HepG2 (cell line): ENCODE measurements at regions not wholly inside any gene's neighbourhood (a gene's known extent, or its start where the extent isn't known, plus 50 kb on each side); places are given as distances from the start of the nearest gene placed in this dataset.

Source experiments
- ATAC-seq: fragments of 200-7000 bp; cut with Tn5 transposase; 3 replicates; pipeline ENCODE4 v1.9.1; 2020; ENCODE audit warnings: mild to moderate bottlenecking, moderate library complexity
- BruUV-seq: library from RNA; stranded (reverse); fragments of 400-500 nt; replicated peaks from 2 replicates; lab custom pipeline; 2021; lab: Mats Ljungman, UMichigan
- CTCF ChIA-PET: fragments of 300-600 bp; formaldehyde crosslinking; extraction: SDS; loops from one replicate; lab custom pipeline; 2021; ENCODE audit warnings: low total read pairs, inconsistent platforms, low intra/inter-chr PET ratio; lab: Yijun Ruan, JAX
- POLR2A ChIA-PET: fragments of 350-600 bp; sonication (Branson Sonifier 250); formaldehyde crosslinking; loops from one replicate; lab custom pipeline; 2020; ENCODE audit warnings: antibody characterized with exemption, inconsistent platforms; lab: Yijun Ruan, JAX
- DNase-seq: peaks from one replicate; pipeline ENCODE4 v3.0.0-alpha.2; 2015; ENCODE audit warnings: low spot score
- FAIRE-seq: peaks from 3 replicates; lab custom pipeline; 2011; peaks lifted over from hg19 to GRCh38; lab: Jason Lieb, UNC
- H2AFZ ChIP-seq: one replicate; pipeline ENCODE4 v1.6.1; 2011; ENCODE audit warnings: low read length, inconsistent platforms
- H3K27ac ChIP-seq: fragments of 300-600 bp; 3 replicates; pipeline ENCODE4 v1.8.0; 2011; ENCODE audit warnings: mixed run types, mild to moderate bottlenecking, mixed read lengths, low read length, inconsistent platforms; ENCODE audit not compliant: insufficient read depth; ENCODE audit errors: extremely low read length
- H3K27me3 ChIP-seq, 2 experiments: fragments of 200-600 bp in 1 of 2; 2 replicates in 1 of 2; 3 replicates in 1 of 2; pipeline versions ENCODE4 v1.6.0 to v1.8.0; 2011; ENCODE audit warnings: low read length in 2 of 2, mild to moderate bottlenecking in 2 of 2, moderate library complexity in 2 of 2, inconsistent platforms in 1 of 2; ENCODE audit not compliant: insufficient read depth in 2 of 2, control insufficient read depth in 1 of 2
- H3K36me3 ChIP-seq, 2 experiments: fragments of 200-600 bp in 1 of 2; replicated peaks in 1 of 2; 2 replicates in 1 of 2; 3 replicates in 1 of 2; pipeline versions ENCODE4 v1.5.1 to v1.8.0; 2011; ENCODE audit warnings: low read length in 2 of 2, inconsistent platforms in 1 of 2; ENCODE audit not compliant: insufficient read depth in 2 of 2, control insufficient read depth in 1 of 2
- H3K4me1 ChIP-seq: 2 replicates; pipeline ENCODE4 v1.5.1; 2012; ENCODE audit warnings: low read length, inconsistent platforms; ENCODE audit not compliant: insufficient read depth
- H3K4me2 ChIP-seq: 2 replicates; pipeline ENCODE4 v1.6.0; 2011; ENCODE audit warnings: low read depth, low read length, inconsistent platforms
- H3K4me3 ChIP-seq, 3 experiments: fragments of 200-600 bp in 1 of 3; sonication (generic), shearing (Covaris generic) in 1 of 3; replicated peaks in 1 of 3; 2 replicates each; pipeline ENCODE4 v1.5.1; 2011 to 2016; ENCODE audit warnings: low read length in 3 of 3, inconsistent platforms in 2 of 3, low read depth in 2 of 3, mild to moderate bottlenecking in 2 of 3, control low read depth in 1 of 3, mixed read lengths in 1 of 3; ENCODE audit not compliant: insufficient read depth in 1 of 3
- H3K79me2 ChIP-seq: one replicate; pipeline ENCODE4 v1.6.1; 2011; ENCODE audit warnings: low read length, inconsistent platforms; ENCODE audit not compliant: insufficient read depth
- H3K9ac ChIP-seq: 2 replicates; pipeline ENCODE4 v1.6.0; 2011; ENCODE audit warnings: mild to moderate bottlenecking, low read depth, low read length, inconsistent platforms; ENCODE audit not compliant: insufficient read depth
- H3K9me3 ChIP-seq: 2 replicates; pipeline ENCODE4 v1.5.1; 2012; ENCODE audit warnings: mild to moderate bottlenecking, low read length
- H4K20me1 ChIP-seq: 2 replicates; pipeline ENCODE4 v1.6.0; 2011; ENCODE audit warnings: inconsistent platforms, mild to moderate bottlenecking, low read length, moderate library complexity; ENCODE audit not compliant: insufficient read depth
- CREM ChIP-seq, 2 experiments: sonication (generic) in 1 of 2; formaldehyde crosslinking in 1 of 2; IDR thresholded peaks; 2 replicates each; pipeline versions ENCODE4 v1.4.0 to v1.6.1; 2016 to 2020; ENCODE audit warnings: antibody characterized with exemption in 1 of 2, mild to moderate bottlenecking in 1 of 2, missing genetic modification reagents in 1 of 2
- HNF4A ChIP-seq: sonication (generic); formaldehyde crosslinking; IDR thresholded peaks from 2 replicates; pipeline ENCODE4 v1.4.0; 2020; ENCODE audit warnings: missing genetic modification reagents
- HOXD1 ChIP-seq: sonication (generic); formaldehyde crosslinking; IDR thresholded peaks from 2 replicates; pipeline ENCODE4 v1.5.0; 2020; ENCODE audit warnings: missing genetic modification reagents
- IRF2 ChIP-seq: IDR thresholded peaks from 2 replicates; pipeline ENCODE4 v1.6.1; 2018; ENCODE audit warnings: missing genetic modification reagents, missing compliant biosample characterization
- MAFG ChIP-seq: sonication (generic); formaldehyde crosslinking; IDR thresholded peaks from 2 replicates; pipeline ENCODE4 v1.5.1; 2020; ENCODE audit warnings: mild to moderate bottlenecking, missing genetic modification reagents
- POLR2G ChIP-seq: fragments of 200-400 bp; formaldehyde crosslinking; IDR thresholded peaks from 2 replicates; pipeline ENCODE4 v1.6.1; 2018; ENCODE audit warnings: mild to moderate bottlenecking, low read depth, low read length, moderate library complexity
- PPARG ChIP-seq: conservative IDR thresholded peaks from 2 replicates; pipeline ENCODE4 v1.6.1; 2016; ENCODE audit warnings: missing biosample characterization, missing genetic modification reagents
- SKI ChIP-seq: fragments of 450-650 bp; IDR thresholded peaks from one replicate; pipeline ENCODE4 v1.6.1; 2018; ENCODE audit warnings: mild to moderate bottlenecking; ENCODE audit not compliant: partially characterized antibody
- ZBTB1 ChIP-seq: sonication (generic); formaldehyde crosslinking; IDR thresholded peaks from 2 replicates; pipeline ENCODE4 v1.4.0; 2020; ENCODE audit warnings: missing genetic modification reagents, borderline replicate concordance
- ZNF138 ChIP-seq: sonication (generic); formaldehyde crosslinking; IDR thresholded peaks from 2 replicates; pipeline ENCODE4 v1.5.0; 2020; ENCODE audit warnings: mild to moderate bottlenecking, low read depth, missing genetic modification reagents
- ZNF296 ChIP-seq: sonication (generic); formaldehyde crosslinking; conservative IDR thresholded peaks from 2 replicates; pipeline ENCODE4 v1.5.0; 2020; ENCODE audit warnings: mild to moderate bottlenecking, missing genetic modification reagents
- ZNF570 ChIP-seq: sonication (generic); formaldehyde crosslinking; IDR thresholded peaks from 2 replicates; pipeline ENCODE4 v1.4.0; 2020; ENCODE audit warnings: mild to moderate bottlenecking, missing genetic modification reagents, borderline replicate concordance
- WGBS: methylation state at CpG from one replicate; pipeline ENCODE4 v1.1.6; 2017; ENCODE audit warnings: low lambda C conversion rate; 5-methylcytosine and 5-hydroxymethylcytosine counted together
- in situ Hi-C: cut with HindIII; loops from 2 replicates; pipeline ENCODE4 v1.10.0; 2017; ENCODE audit warnings: low pct_unique_long_range_greater_than_20kb; ENCODE audit not compliant: extremely low pct_ligation_motif_present
- intact Hi-C: fragments of 100-400 bp; cut with micrococcal nuclease; formaldehyde crosslinking; loops from one replicate; pipeline ENCODE4 v1.10.0; 2022; ENCODE audit not compliant: unreplicated experiment
- TF ChIP-seq, protein P1 (sequence below): sonication (generic); formaldehyde crosslinking; IDR thresholded peaks from 2 replicates; pipeline ENCODE4 v1.4.0; 2020; ENCODE audit warnings: missing genetic modification reagents
- TF ChIP-seq, protein P2 (sequence below): sonication (generic); formaldehyde crosslinking; IDR thresholded peaks from 2 replicates; pipeline ENCODE4 v1.4.0; 2020; ENCODE audit warnings: missing genetic modification reagents
- TF ChIP-seq, protein P3 (sequence below): sonication (generic); formaldehyde crosslinking; IDR thresholded peaks from 2 replicates; pipeline ENCODE4 v1.4.0; 2020; ENCODE audit warnings: mild to moderate bottlenecking, missing genetic modification reagents, borderline replicate concordance
- TF ChIP-seq, protein P4 (sequence below): IDR thresholded peaks from 2 replicates; pipeline ENCODE4 v1.6.1; 2018; ENCODE audit warnings: missing genetic modification reagents, mild to moderate bottlenecking, missing compliant biosample characterization

DNA sequence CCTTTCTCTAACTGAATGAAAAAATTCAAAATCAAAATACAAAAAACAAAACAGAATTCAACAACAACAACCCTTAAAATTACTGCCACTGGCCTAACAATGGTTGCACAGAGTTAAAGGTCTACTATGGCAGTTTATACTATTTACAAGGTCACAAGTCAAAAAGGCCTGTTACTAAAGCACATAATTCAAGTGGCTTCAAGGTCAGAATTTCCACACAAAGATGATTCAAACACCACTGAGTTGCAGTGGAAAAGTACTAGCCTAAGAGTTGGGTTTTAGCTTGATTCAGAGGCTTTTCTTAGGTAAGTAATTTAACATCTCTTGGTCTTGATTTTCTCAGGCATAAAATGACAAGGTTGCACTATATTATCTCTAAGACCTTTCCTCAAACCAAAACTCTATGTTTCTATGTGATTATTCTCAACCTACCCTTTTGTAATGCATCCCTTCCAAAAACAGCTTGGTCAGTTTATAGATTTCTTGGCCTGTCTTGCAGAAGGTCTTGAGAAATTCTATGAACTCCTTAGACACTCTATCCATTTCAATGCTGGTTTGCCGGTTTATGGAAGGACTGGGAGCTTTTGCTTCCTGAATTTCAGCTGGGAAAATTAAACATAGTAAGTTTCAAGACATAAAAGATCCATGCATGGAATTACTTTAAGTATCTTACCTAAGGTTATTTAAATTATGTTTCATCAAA, 189.8 kb upstream of the KCTD7 start (continued):
- peak; percentile 63; the same call in 1 of the 2 replicates for TF ChIP-seq PPARG (CRISPR knock-in tag)
- TF ChIP-seq HNF4A (CRISPR knock-in tag), result peak; percentile 54
- TF ChIP-seq, protein P1, sequence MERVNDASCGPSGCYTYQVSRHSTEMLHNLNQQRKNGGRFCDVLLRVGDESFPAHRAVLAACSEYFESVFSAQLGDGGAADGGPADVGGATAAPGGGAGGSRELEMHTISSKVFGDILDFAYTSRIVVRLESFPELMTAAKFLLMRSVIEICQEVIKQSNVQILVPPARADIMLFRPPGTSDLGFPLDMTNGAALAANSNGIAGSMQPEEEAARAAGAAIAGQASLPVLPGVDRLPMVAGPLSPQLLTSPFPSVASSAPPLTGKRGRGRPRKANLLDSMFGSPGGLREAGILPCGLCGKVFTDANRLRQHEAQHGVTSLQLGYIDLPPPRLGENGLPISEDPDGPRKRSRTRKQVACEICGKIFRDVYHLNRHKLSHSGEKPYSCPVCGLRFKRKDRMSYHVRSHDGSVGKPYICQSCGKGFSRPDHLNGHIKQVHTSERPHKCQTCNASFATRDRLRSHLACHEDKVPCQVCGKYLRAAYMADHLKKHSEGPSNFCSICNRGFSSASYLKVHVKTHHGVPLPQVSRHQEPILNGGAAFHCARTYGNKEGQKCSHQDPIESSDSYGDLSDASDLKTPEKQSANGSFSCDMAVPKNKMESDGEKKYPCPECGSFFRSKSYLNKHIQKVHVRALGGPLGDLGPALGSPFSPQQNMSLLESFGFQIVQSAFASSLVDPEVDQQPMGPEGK (CRISPR knock-in tag), result 0 out of 2 replicates have a peak, but pooled peaks have one; percentile 22

DNA sequence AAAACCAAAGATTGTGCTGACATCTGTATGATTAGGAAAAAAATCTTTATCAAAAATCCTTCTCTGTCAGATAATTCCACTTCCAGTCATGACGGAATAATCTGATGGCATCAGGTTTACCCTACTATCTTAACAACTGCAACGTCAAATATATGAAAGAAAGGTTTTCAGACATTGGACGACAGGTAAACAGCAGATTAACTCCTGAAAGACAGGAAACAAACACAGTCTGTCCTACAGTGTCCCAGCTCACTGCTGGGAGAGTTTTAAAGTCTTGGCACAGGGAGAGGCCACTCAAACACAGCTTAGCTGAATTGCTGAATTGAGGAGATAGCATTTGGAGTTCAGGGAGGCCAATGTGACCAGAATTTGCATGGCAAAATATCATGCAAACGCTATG, 186.3 kb upstream of the KCTD7 start:
- Histone ChIP-seq H3K27me3 (no peaks in the 10 kb centered on the region), H3K9ac (0 out of 2 replicates have a peak overlapping the region, but pooled peaks have one; percentile 46), H3K79me2 (no peaks in the 10 kb centered on the region), H3K36me3 (no peaks in the 10 kb centered on the region), H4K20me1 (no peaks in the 10 kb centered on the region), H3K27ac (peak overlapping the region; percentile 76), H3K4me3 (no peak overlapping the region; a peak in 1 of 6 replicates), H3K4me2 (0 out of 2 replicates have a peak overlapping the region, but pooled peaks have one; percentile 32), H3K9me3 (no peaks in the 10 kb centered on the region), H2AFZ (no peak overlapping the region), H3K4me1 (peaks cover 70% of the 10 kb centered on the region)
- in situ Hi-C loops, result no loop called here
- intact Hi-C loops, result loop anchor here (2.0 kb wide), 1 partner anchor 50 kb away; no protein-coding TSS in a partner anchor
- BruUV-seq, result no TSS peak
- WGBS, result 6% methylated on average over 4 of the region's 4 CpGs
- ATAC-seq (peak; percentile 34), FAIRE-seq (no peak), DNase-seq (peak; percentile 69)
- ChIA-PET POLR2A (interaction anchor here (2.0 kb wide), 1 partner anchor 51 kb away, joined by 6 read pairs; no protein-coding TSS in a partner anchor), CTCF (no interaction called here)
- no peak for TF ChIP-seq ZNF138 (CRISPR knock-in tag)
- TF ChIP-seq, protein P2, sequence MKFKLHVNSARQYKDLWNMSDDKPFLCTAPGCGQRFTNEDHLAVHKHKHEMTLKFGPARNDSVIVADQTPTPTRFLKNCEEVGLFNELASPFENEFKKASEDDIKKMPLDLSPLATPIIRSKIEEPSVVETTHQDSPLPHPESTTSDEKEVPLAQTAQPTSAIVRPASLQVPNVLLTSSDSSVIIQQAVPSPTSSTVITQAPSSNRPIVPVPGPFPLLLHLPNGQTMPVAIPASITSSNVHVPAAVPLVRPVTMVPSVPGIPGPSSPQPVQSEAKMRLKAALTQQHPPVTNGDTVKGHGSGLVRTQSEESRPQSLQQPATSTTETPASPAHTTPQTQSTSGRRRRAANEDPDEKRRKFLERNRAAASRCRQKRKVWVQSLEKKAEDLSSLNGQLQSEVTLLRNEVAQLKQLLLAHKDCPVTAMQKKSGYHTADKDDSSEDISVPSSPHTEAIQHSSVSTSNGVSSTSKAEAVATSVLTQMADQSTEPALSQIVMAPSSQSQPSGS (CRISPR knock-in tag), result 0 out of 2 replicates have a peak, but pooled peaks have one; percentile 20
- no peak for TF ChIP-seq HOXD1
- TF ChIP-seq SKI, result no peak
- 0 out of 2 replicates have a peak, but pooled peaks have one; percentile 43 for TF ChIP-seq POLR2G
- no peak for TF ChIP-seq IRF2 (CRISPR knock-in tag)
- TF ChIP-seq, protein P3, sequence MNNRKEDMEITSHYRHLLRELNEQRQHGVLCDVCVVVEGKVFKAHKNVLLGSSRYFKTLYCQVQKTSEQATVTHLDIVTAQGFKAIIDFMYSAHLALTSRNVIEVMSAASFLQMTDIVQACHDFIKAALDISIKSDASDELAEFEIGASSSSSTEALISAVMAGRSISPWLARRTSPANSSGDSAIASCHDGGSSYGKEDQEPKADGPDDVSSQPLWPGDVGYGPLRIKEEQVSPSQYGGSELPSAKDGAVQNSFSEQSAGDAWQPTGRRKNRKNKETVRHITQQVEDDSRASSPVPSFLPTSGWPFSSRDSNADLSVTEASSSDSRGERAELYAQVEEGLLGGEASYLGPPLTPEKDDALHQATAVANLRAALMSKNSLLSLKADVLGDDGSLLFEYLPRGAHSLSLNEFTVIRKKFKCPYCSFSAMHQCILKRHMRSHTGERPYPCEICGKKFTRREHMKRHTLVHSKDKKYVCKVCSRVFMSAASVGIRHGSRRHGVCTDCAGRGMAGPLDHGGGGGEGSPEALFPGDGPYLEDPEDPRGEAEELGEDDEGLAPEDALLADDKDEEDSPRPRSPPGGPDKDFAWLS (CRISPR knock-in tag), result no peak
- no peak for TF ChIP-seq ZBTB1 (CRISPR knock-in tag)
- no peak for TF ChIP-seq ZNF570
- TF ChIP-seq, protein P4, sequence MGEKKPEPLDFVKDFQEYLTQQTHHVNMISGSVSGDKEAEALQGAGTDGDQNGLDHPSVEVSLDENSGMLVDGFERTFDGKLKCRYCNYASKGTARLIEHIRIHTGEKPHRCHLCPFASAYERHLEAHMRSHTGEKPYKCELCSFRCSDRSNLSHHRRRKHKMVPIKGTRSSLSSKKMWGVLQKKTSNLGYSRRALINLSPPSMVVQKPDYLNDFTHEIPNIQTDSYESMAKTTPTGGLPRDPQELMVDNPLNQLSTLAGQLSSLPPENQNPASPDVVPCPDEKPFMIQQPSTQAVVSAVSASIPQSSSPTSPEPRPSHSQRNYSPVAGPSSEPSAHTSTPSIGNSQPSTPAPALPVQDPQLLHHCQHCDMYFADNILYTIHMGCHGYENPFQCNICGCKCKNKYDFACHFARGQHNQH (CRISPR knock-in tag), result no peak
- no peak for TF ChIP-seq MAFG
- peak; percentile 29; the same call in 1 of the 2 replicates for TF ChIP-seq CREM (IDR thresholded peaks at IDR 0.05)
- TF ChIP-seq CREM (CRISPR knock-in tag; IDR thresholded peaks at IDR 0.05), result no peak
- no peak for TF ChIP-seq ZNF296 (CRISPR knock-in tag)
